ENCODE measurements at regions not wholly inside any gene's neighbourhood (a gene's known extent, or its start where the extent isn't known, plus 50 kb on each side); places are given as distances from the start of the nearest gene placed in this dataset.

DNA sequence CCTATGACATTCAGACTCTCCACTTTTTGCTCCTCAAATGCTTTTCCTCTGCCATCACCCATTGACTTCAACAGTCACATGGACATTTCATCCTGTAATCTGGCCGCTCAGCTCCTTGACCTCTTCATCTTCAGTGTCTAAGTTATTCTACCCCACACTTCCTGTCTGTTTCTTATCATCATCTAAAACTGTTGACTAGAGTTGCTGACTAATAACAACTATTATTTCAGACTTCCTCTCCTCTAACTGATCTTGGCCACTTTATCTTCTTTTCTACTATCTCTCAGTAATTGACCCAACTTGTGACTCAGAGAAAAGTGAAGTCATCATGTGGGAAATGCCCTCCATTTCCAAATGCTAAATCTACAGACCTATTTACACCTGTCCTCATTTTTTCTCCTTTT is 254.7 kb upstream of the TRPC7 start:
- H3K36me3 ChIP-seq (ENCODE audit: insufficient read depth, low read depth, low read length) = no peaks in the 10 kb centered on the region
- H3K27ac ChIP-seq (ENCODE audit: low read length) = no peak overlapping the region
- H3K27me3 ChIP-seq (ENCODE audit: insufficient read depth, low read length) = no peaks in the 10 kb centered on the region
- no peaks in the 10 kb centered on the region for H3K9me3 ChIP-seq (ENCODE audit: insufficient read depth, low read depth, low read length)
- no peak overlapping the region for H3K9ac ChIP-seq (ENCODE audit: low read depth, low read length)
- no peak overlapping the region for H3K4me3 ChIP-seq (ENCODE audit: low read length)
- peaks cover 5% of the 10 kb centered on the region; the same call in 1 of the 2 replicates for H3K4me1 ChIP-seq (ENCODE audit: insufficient read depth, low read length)

DNA sequence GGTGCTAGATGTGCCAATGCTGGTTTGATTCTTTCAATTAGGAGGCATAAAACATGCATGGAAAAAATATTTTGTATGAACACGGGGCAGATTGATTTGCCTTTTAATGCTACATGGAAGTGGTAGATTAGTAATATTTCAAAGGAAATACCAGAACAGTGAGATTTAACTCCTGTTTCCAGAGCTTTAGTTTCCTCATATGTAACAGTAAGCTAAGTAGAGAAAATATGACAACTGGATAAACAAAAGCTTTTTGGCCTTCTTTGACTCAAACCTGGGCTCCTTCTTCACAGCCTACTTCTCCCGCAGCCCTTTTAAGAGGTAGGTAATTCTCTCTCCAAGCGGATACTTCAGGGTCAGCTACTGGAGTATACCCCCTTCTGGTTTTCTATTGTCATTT is 254.2 kb upstream of the TRPC7 start:
- H3K9me3 ChIP-seq (ENCODE audit: insufficient read depth, low read depth, low read length) = no peaks in the 10 kb centered on the region
- H3K27ac ChIP-seq (ENCODE audit: low read length) = no peak overlapping the region
- H3K4me3 ChIP-seq (ENCODE audit: low read length) = no peak overlapping the region
- no peak overlapping the region for H3K9ac ChIP-seq (ENCODE audit: low read depth, low read length)
- no peaks in the 10 kb centered on the region for H3K36me3 ChIP-seq (ENCODE audit: insufficient read depth, low read depth, low read length)
- peaks cover 5% of the 10 kb centered on the region; the same call in 1 of the 2 replicates for H3K4me1 ChIP-seq (ENCODE audit: insufficient read depth, low read length)
- H3K27me3 ChIP-seq (ENCODE audit: insufficient read depth, low read length) = no peaks in the 10 kb centered on the region

DNA sequence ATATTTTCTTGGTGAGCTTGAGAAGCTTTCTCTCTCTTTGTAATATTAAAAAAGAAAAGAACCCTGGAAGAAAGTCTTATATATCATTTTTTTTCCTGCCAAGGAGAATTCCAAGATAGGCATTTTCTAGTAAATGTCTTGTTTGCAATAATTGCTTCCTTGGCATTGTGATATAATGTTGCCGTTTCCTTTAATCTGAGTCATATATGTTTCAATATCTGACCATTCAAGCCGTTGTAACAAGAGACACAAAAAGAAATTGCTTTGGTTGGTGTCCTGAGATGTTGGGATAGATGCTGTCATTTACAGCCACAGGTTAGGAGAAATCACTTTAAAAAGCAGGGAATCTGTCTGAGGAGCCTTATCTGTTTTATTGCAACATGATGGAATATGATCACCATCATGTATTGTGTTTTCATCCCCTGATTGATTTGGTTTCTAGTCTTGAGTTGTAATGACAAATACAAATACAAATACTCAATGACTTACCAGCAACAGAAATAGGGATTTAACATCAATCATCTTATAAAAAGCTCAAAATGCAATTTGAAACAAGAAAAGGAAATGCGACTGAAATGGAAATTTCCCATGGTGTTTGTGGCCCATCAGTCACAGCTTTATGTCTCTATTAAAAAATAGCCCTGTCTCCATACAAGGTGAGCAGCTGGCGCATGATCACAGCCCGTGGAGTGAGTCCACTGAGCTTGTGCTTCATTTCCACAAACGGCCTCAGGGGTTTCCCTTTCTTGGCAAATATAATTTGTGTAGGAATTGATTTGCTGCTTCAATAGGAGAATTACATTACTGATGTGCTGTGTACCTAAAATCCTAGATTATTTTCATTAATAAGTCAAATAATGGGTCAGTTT is 250.1 kb upstream of the TRPC7 start:
- Histone ChIP-seq H3K4me1 (ENCODE audit: insufficient read depth, low read length) (peaks cover 5% of the 10 kb centered on the region; the same call in 1 of the 2 replicates), H3K4me3 (ENCODE audit: low read length) (no peak overlapping the region), H3K9me3 (ENCODE audit: insufficient read depth, low read depth, low read length) (no peaks in the 10 kb centered on the region), H3K9ac (ENCODE audit: low read depth, low read length) (no peak overlapping the region), H3K36me3 (ENCODE audit: insufficient read depth, low read depth, low read length) (no peaks in the 10 kb centered on the region), H3K27ac (ENCODE audit: low read length) (no peak overlapping the region), H3K27me3 (ENCODE audit: insufficient read depth, low read length) (no peaks in the 10 kb centered on the region)

DNA sequence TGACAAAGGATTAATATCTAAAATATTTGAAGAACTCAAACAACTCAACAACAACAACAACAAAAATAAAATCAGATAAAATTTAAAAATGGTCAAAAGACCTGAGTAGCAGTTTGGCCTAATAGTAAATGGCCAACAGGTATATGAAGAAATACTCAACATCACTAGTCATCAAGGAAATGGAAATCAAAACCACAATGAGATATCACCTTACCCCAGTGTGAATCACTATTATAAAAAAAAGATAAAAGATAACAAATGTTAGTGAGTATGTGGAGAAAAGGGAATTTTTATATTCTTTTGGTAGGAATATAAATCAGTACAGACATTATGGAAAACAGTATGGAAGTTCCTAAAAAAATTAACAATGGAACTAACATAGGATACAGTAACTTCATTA is 247.9 kb upstream of the TRPC7 start:
- no peak overlapping the region for H3K27ac ChIP-seq (ENCODE audit: low read length)
- no peak overlapping the region for H3K9ac ChIP-seq (ENCODE audit: low read depth, low read length)
- H3K36me3 ChIP-seq (ENCODE audit: insufficient read depth, low read depth, low read length) = no peaks in the 10 kb centered on the region
- H3K27me3 ChIP-seq (ENCODE audit: insufficient read depth, low read length) = no peaks in the 10 kb centered on the region
- H3K4me1 ChIP-seq (ENCODE audit: insufficient read depth, low read length) = no peaks in the 10 kb centered on the region; the same call in 1 of the 2 replicates
- H3K9me3 ChIP-seq (ENCODE audit: insufficient read depth, low read depth, low read length) = no peaks in the 10 kb centered on the region
- H3K4me3 ChIP-seq (ENCODE audit: low read length) = no peak overlapping the region

DNA sequence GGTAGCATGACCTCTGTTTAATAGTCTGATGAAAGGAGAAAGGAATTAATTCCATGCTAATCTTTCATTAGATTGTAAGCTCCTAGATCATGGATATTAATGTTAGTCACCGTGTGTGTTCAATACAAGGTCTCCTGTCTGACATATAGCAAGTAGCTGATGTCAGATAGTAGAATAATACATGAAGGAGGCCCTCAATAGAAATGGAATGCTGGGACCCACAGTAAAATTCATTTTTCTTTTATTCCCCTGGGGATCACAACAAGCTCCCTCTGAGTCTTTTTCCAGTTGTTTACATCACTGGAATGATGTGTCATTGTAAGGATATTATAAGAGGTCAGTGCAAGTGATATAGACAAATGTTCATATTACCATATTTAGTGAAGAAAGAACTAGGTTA is 240.3 kb upstream of the TRPC7 start:
- Histone ChIP-seq H3K27me3 (ENCODE audit: insufficient read depth, low read length) (no peaks in the 10 kb centered on the region), H3K27ac (ENCODE audit: low read length) (no peak overlapping the region), H3K9ac (ENCODE audit: low read depth, low read length) (no peak overlapping the region), H3K36me3 (ENCODE audit: insufficient read depth, low read depth, low read length) (peaks cover 19% of the 10 kb centered on the region; the same call in 1 of the 2 replicates), H3K9me3 (ENCODE audit: insufficient read depth, low read depth, low read length) (peaks cover 25% of the 10 kb centered on the region), H3K4me3 (ENCODE audit: low read length) (no peak overlapping the region), H3K4me1 (ENCODE audit: insufficient read depth, low read length) (no peaks in the 10 kb centered on the region)

DNA sequence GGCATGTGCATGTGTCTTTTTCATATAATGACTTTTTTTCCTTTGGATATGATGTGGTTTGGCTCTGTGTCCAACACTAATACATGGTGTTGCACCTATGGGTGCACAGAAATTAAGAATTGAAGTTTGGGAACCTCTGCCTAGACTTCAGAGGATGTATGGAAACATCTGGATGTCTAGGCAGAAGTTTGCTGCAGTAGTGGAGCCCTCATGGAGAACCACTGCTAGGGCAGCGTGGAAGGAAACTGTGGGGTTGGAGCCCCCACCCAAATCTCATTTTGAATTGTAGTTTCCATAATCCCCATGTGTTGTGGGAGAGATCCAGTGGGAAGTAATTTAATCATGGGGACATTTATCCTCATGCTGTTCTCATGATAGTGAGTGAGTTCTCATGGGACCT is 235.0 kb upstream of the TRPC7 start:
- H3K27me3 ChIP-seq (ENCODE audit: insufficient read depth, low read length) = no peaks in the 10 kb centered on the region
- no peak overlapping the region for H3K9ac ChIP-seq (ENCODE audit: low read depth, low read length)
- H3K4me3 ChIP-seq (ENCODE audit: low read length) = no peak overlapping the region
- peaks cover 42% of the 10 kb centered on the region for H3K9me3 ChIP-seq (ENCODE audit: insufficient read depth, low read depth, low read length)
- H3K36me3 ChIP-seq (ENCODE audit: insufficient read depth, low read depth, low read length) = peaks cover 19% of the 10 kb centered on the region; the same call in 1 of the 2 replicates
- H3K4me1 ChIP-seq (ENCODE audit: insufficient read depth, low read length) = no peaks in the 10 kb centered on the region
- no peak overlapping the region for H3K27ac ChIP-seq (ENCODE audit: low read length)

DNA sequence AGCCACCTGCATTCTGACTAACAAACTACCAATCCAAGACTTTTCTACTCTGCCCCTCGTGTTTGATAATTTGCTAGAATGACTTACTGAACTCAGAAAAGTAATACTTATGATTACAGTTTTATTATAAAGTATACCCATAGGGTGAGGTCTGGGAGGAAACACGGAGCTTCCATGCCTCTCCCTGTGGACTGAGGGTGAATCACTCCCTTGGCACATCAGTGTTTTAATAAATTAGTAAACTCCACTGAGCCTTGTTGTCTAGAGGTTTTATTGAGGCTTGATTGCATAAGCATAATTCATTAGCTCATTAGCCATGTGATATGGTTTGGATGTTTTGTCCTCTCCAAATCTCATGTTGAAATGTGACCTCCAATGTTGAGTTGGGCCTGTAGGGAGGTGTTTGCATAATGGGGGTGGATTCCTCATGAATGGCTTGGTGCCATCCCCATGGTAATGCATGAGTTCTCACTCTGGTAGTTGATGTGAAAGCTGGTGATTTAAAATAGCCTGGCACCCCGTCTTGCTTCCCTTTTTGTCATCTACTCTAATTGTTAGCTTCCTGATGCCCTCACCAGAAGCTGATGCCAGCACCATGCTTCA is 233.6 kb upstream of the TRPC7 start:
- no peak overlapping the region for H3K27ac ChIP-seq (ENCODE audit: low read length)
- peaks cover 10% of the 10 kb centered on the region; the same call in 1 of the 2 replicates for H3K4me1 ChIP-seq (ENCODE audit: insufficient read depth, low read length)
- H3K9ac ChIP-seq (ENCODE audit: low read depth, low read length) = no peak overlapping the region
- H3K9me3 ChIP-seq (ENCODE audit: insufficient read depth, low read depth, low read length) = peaks cover 40% of the 10 kb centered on the region
- peaks cover 19% of the 10 kb centered on the region; the same call in 1 of the 2 replicates for H3K36me3 ChIP-seq (ENCODE audit: insufficient read depth, low read depth, low read length)
- H3K4me3 ChIP-seq (ENCODE audit: low read length) = no peak overlapping the region
- no peaks in the 10 kb centered on the region for H3K27me3 ChIP-seq (ENCODE audit: insufficient read depth, low read length)

DNA sequence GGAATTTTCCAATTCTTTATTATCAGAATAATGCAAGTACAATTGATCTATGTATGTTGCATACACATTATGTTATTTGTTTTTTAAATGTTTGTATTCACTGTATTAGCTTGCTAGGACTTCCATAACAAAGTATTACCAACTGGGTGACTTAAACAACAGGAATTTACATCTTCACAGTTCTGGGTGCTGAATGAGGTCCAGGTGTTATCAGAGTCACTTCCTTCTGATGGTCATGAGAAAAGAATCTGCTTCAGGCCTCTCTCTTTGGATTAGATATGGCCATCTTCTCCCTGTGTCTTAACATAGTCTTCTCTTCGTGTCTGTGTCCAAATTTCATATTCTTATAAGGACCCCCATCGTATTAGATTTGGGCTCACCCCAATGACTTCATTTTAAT is 229.1 kb upstream of the TRPC7 start:
- Histone ChIP-seq H3K36me3 (ENCODE audit: insufficient read depth, low read depth, low read length) (no peaks in the 10 kb centered on the region), H3K27me3 (ENCODE audit: insufficient read depth, low read length) (no peaks in the 10 kb centered on the region), H3K9ac (ENCODE audit: low read depth, low read length) (no peak overlapping the region), H3K4me3 (ENCODE audit: low read length) (no peak overlapping the region), H3K9me3 (ENCODE audit: insufficient read depth, low read depth, low read length) (peaks cover 5% of the 10 kb centered on the region; the same call in 1 of the 2 replicates), H3K4me1 (ENCODE audit: insufficient read depth, low read length) (peaks cover 11% of the 10 kb centered on the region; the same call in 1 of the 2 replicates), H3K27ac (ENCODE audit: low read length) (no peak overlapping the region)

DNA sequence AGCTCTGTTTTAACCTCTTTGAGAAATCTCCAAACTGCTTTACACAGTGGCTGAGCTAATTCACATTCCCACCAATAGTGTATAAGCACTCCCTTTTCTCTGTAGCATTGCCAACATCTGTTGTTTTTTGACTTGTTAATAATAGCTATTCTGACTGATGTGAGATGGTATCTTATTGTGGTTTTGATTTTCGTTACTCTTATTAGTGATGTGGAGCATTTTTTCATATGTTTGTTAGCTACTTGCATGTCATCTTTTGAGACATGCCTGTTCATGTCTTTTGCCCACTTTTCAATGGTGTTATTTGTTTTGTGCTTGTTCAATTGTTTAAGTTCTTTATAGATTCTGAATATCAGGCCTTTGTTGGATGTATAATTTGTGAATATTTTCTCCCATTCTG is 225.2 kb upstream of the TRPC7 start:
- H3K4me1 ChIP-seq (ENCODE audit: insufficient read depth, low read length) = peaks cover 11% of the 10 kb centered on the region; the same call in 1 of the 2 replicates
- H3K4me3 ChIP-seq (ENCODE audit: low read length) = no peak overlapping the region
- no peaks in the 10 kb centered on the region; the same call in 1 of the 2 replicates for H3K9me3 ChIP-seq (ENCODE audit: insufficient read depth, low read depth, low read length)
- no peaks in the 10 kb centered on the region for H3K36me3 ChIP-seq (ENCODE audit: insufficient read depth, low read depth, low read length)
- no peaks in the 10 kb centered on the region for H3K27me3 ChIP-seq (ENCODE audit: insufficient read depth, low read length)
- H3K9ac ChIP-seq (ENCODE audit: low read depth, low read length) = no peak overlapping the region
- no peak overlapping the region for H3K27ac ChIP-seq (ENCODE audit: low read length)

DNA sequence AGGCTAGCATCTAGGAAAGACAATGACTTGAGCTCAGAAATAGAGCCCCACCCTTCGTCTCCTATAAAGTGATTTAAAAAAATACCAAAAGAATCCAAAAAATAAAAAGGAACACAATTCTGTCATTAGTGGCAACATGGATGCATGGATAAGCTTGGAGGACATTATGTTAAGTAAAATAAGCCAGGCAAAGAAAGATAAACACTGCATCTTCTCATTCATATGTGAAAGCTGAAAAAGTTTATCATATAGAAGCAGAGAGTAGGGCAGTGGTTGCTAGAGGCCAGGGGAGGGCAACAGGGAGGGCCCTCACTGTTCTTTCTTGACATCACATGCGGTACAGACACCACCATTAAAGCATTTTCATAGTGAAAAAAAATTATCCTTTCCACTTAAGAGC is 220.9 kb upstream of the TRPC7 start:
- Histone ChIP-seq H3K9ac (ENCODE audit: low read depth, low read length) (no peak overlapping the region), H3K27ac (ENCODE audit: low read length) (no peak overlapping the region), H3K36me3 (ENCODE audit: insufficient read depth, low read depth, low read length) (no peaks in the 10 kb centered on the region), H3K4me1 (ENCODE audit: insufficient read depth, low read length) (no peaks in the 10 kb centered on the region; the same call in 1 of the 2 replicates), H3K27me3 (ENCODE audit: insufficient read depth, low read length) (no peaks in the 10 kb centered on the region), H3K9me3 (ENCODE audit: insufficient read depth, low read depth, low read length) (no peaks in the 10 kb centered on the region; the same call in 1 of the 2 replicates), H3K4me3 (ENCODE audit: low read length) (no peak overlapping the region)

DNA sequence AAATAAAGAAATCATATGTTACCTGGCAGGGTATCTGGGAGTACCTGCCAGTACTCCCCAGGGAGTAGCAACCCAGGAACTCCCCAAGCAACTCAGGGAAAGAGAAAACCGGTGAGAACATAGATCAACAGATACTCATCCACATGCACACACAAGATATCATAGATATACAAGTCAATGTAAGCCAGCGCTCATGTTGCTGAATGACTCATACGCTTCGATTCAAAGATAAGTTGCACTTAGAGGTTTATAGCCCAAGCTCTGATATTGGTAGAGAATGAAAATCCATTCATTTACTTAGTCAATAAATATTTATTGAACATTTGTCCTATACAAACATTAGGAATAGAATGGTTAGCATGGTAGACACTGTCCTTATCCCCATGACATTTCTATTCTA is 219.1 kb upstream of the TRPC7 start:
- H3K9me3 ChIP-seq (ENCODE audit: insufficient read depth, low read depth, low read length) = no peaks in the 10 kb centered on the region
- H3K27ac ChIP-seq (ENCODE audit: low read length) = no peak overlapping the region
- H3K9ac ChIP-seq (ENCODE audit: low read depth, low read length) = no peak overlapping the region
- H3K36me3 ChIP-seq (ENCODE audit: insufficient read depth, low read depth, low read length) = no peaks in the 10 kb centered on the region
- no peak overlapping the region for H3K4me3 ChIP-seq (ENCODE audit: low read length)
- H3K27me3 ChIP-seq (ENCODE audit: insufficient read depth, low read length) = no peaks in the 10 kb centered on the region
- no peaks in the 10 kb centered on the region; the same call in 1 of the 2 replicates for H3K4me1 ChIP-seq (ENCODE audit: insufficient read depth, low read length)

DNA sequence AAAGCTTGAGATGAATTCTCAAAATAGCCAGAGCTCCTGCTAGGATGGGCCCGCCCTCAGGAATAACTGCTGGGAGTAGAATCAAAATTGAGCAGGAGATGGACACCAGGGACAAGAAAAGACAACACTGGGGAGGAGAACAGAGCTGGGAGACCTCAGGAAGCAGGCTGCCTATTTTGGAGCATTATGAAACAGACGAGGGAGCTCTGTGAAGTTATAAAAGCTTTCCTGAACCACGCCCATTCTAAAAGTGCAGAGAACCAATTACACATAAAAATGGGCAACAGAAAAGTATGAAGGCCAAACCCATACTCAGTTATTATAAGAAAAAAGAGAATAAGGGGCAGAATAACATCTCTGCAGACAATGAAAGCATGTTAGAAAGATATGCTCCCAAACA is 213.9 kb upstream of the TRPC7 start:
- H3K27me3 ChIP-seq (ENCODE audit: insufficient read depth, low read length) = no peaks in the 10 kb centered on the region
- H3K36me3 ChIP-seq (ENCODE audit: insufficient read depth, low read depth, low read length) = no peaks in the 10 kb centered on the region
- peaks cover 4% of the 10 kb centered on the region; the same call in 1 of the 2 replicates for H3K4me1 ChIP-seq (ENCODE audit: insufficient read depth, low read length)
- H3K4me3 ChIP-seq (ENCODE audit: low read length) = no peak overlapping the region
- H3K9me3 ChIP-seq (ENCODE audit: insufficient read depth, low read depth, low read length) = no peaks in the 10 kb centered on the region
- no peak overlapping the region for H3K9ac ChIP-seq (ENCODE audit: low read depth, low read length)
- no peak overlapping the region for H3K27ac ChIP-seq (ENCODE audit: low read length)
